Upper lobe of left lung (tissue), 6 donors: ENCODE measurements at regions not wholly inside any gene's neighbourhood (a gene's known extent, or its start where the extent isn't known, plus 50 kb on each side); places are given as distances from the start of the nearest gene placed in this dataset.

Source experiments
- ATAC-seq, 2 donors: fragments of 200-7000 bp; cut with Tn5 transposase; one replicate each; pipeline ENCODE4 v1.9.1; 2022; ENCODE audit warnings: mild to moderate bottlenecking in 2 of 2, moderate library complexity in 2 of 2; ENCODE audit not compliant: low FRiP score in 2 of 2
- DNase-seq, 2 donors: peaks; one replicate each; pipeline ENCODE4 v3.0.0-alpha.2; 2019 to 2020
- H3K27ac ChIP-seq, 4 donors: fragments of 200-600 bp; sonication (generic); one replicate each; pipeline ENCODE4 v1.5.1; 2016 to 2019
- H3K27me3 ChIP-seq, 4 donors: fragments of 200-600 bp; sonication (generic); one replicate each; pipeline ENCODE4 v1.5.1; 2017 to 2019
- H3K36me3 ChIP-seq, 4 donors: fragments of 200-600 bp; sonication (generic); one replicate each; pipeline ENCODE4 v1.5.1; 2016 to 2019
- H3K4me1 ChIP-seq, 4 donors: fragments of 200-600 bp; sonication (generic); one replicate each; pipeline ENCODE4 v1.5.1; 2018 to 2019
- H3K4me3 ChIP-seq, 4 donors: fragments of 200-600 bp; sonication (generic); one replicate each; pipeline ENCODE4 v1.5.1; 2017 to 2019; ENCODE audit warnings: mild to moderate bottlenecking in 2 of 4, moderate library complexity in 1 of 4
- H3K9me3 ChIP-seq, 4 donors: fragments of 200-600 bp; sonication (generic); one replicate each; pipeline ENCODE4 v1.5.1; 2018 to 2019
- CTCF ChIP-seq, 6 experiments: fragments of 450-650 bp in 4 of 6; fragments of 200-600 bp in 2 of 6; sonication (generic) in 2 of 6; IDR thresholded peaks; one replicate each; pipeline ENCODE4 v1.5.1; 2016 to 2019; ENCODE audit warnings: antibody characterized with exemption in 6 of 6
- EP300 ChIP-seq, 4 donors: sonication (generic); formaldehyde crosslinking; IDR thresholded peaks; one replicate each; pipeline ENCODE4 v1.5.1; 2017; ENCODE audit warnings: antibody characterized with exemption in 4 of 4, control low read depth in 2 of 4
- POLR2A ChIP-seq, 4 donors: fragments of 450-650 bp; IDR thresholded peaks; one replicate each; pipeline ENCODE4 v1.5.1; 2016 to 2017; ENCODE audit warnings: antibody characterized with exemption in 4 of 4, mild to moderate bottlenecking in 2 of 4
- POLR2AphosphoS5 ChIP-seq, 2 donors: sonication (generic); formaldehyde crosslinking; IDR thresholded peaks; one replicate each; pipeline ENCODE4 v1.5.1; 2017; ENCODE audit warnings: antibody characterized with exemption in 2 of 2
- WGBS, 2 donors: methylation state at CpG; one replicate each; pipeline ENCODE4 v1.1.5; 2017 to 2018; 5-methylcytosine and 5-hydroxymethylcytosine counted together
- donor health status: DM: no; HTN: no; CAD: no; lungs with moderate emphysema.
- donor health status: DM: no; HTN: yes; CAD: no; lungs with severe emphysema.

- Histone ChIP-seq H3K36me3 (no peaks in the 10 kb centered on the region), H3K4me1 (no peaks in the 10 kb centered on the region), H3K27ac (no peak overlapping the region), H3K4me3 (no peak overlapping the region), H3K27me3 (no peaks in the 10 kb centered on the region), H3K9me3 (no peaks in the 10 kb centered on the region)
- no peak for TF ChIP-seq POLR2A (IDR thresholded peaks at IDR 0.05)
- TF ChIP-seq EP300 (IDR thresholded peaks at IDR 0.05): no peak
- TF ChIP-seq CTCF (IDR thresholded peaks at IDR 0.05): no peak
- TF ChIP-seq POLR2AphosphoS5 (IDR thresholded peaks at IDR 0.05): no peak
- DNase-seq (no peak), ATAC-seq (no peak)
- 70 to 79% methylated on average over 1 of the region's 1 CpG for WGBS, 2 donors
These were observed 329.7 kb upstream of the NREP start for GRCh38 chr5:112086740-112087139.

DNA sequence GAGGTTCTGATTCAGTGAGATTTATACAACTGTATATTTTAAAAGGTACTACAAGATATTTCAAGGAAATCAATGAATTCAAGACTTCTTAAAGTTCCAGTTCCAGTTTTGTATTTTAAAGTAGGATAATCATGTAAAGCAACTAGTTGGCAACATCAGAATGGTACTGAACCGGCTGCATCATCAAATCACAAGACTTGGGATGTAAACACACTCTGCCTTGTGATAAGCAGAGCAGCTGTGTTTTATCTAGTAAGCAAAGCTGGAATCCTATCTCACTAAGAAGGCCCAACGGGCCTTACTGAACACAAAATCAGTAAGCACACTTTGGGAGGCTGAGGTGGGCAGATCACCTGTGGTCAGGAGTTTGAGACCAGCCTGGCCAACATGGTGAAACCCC is 327.2 kb upstream of the NREP start:
- DNase-seq: no peak
- Histone ChIP-seq H3K36me3 (no peaks in the 10 kb centered on the region), H3K9me3 (no peaks in the 10 kb centered on the region), H3K4me3 (no peak overlapping the region), H3K27ac (no peak overlapping the region), H3K27me3 (no peaks in the 10 kb centered on the region), H3K4me1 (no peaks in the 10 kb centered on the region)
- no peak for ATAC-seq
- 43 to 66% methylated on average over 2 of the region's 2 CpGs for WGBS, 2 donors
- TF ChIP-seq POLR2AphosphoS5 (IDR thresholded peaks at IDR 0.05) (no peak), CTCF (IDR thresholded peaks at IDR 0.05) (no peak)

GRCh38 chr5:112083623-112084022 is 326.6 kb upstream of the NREP start:
- no peak for ATAC-seq
- Histone ChIP-seq H3K4me1 (no peaks in the 10 kb centered on the region), H3K9me3 (no peaks in the 10 kb centered on the region), H3K27me3 (no peaks in the 10 kb centered on the region), H3K4me3 (no peak overlapping the region), H3K27ac (no peak overlapping the region), H3K36me3 (no peaks in the 10 kb centered on the region)
- no peak for DNase-seq
- WGBS, 2 donors: 92 to 96% methylated on average over 4 of the region's 4 CpGs
- TF ChIP-seq EP300 (IDR thresholded peaks at IDR 0.05) (no peak), CTCF (IDR thresholded peaks at IDR 0.05) (no peak), POLR2AphosphoS5 (IDR thresholded peaks at IDR 0.05) (no peak), POLR2A (IDR thresholded peaks at IDR 0.05) (no peak)

DNA sequence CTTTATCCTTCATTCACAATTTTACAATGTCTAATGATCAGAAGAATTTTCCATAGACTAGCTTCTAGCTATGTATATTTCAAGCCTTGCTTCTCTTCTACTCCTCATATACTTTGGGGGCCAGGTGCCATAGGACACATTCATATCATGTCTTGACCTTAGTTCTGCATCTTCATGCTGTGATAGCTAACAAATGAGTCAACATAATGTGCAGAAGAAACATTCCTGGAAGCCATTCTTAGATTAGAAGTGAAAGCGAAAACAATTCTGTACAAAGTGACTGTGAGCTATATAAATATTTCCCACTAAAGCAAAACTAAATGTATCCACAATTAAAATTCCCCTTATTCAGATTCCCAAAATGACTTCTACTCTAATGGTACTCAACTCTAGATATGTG is 320.2 kb upstream of the NREP start:
- TF ChIP-seq EP300 (IDR thresholded peaks at IDR 0.05): no peak
- no peak for TF ChIP-seq POLR2A (IDR thresholded peaks at IDR 0.05)
- no peak for TF ChIP-seq POLR2AphosphoS5 (IDR thresholded peaks at IDR 0.05)
- TF ChIP-seq CTCF (IDR thresholded peaks at IDR 0.05): no peak
- Histone ChIP-seq H3K4me1 (no peaks in the 10 kb centered on the region), H3K27me3 (no peaks in the 10 kb centered on the region), H3K9me3 (no peaks in the 10 kb centered on the region), H3K4me3 (no peak overlapping the region), H3K36me3 (no peaks in the 10 kb centered on the region), H3K27ac (no peak overlapping the region)
- no peak for DNase-seq
- ATAC-seq: no peak
- 79 to 86% methylated on average over 1 of the region's 1 CpG for WGBS, 2 donors

- H3K4me1 ChIP-seq: no peaks in the 10 kb centered on the region
- no peaks in the 10 kb centered on the region for H3K36me3 ChIP-seq
- no peak overlapping the region for H3K4me3 ChIP-seq
- no peaks in the 10 kb centered on the region for H3K27me3 ChIP-seq
- ATAC-seq (no peak), DNase-seq (no peak)
- TF ChIP-seq POLR2AphosphoS5 (IDR thresholded peaks at IDR 0.05): no peak
- TF ChIP-seq CTCF (IDR thresholded peaks at IDR 0.05): no peak
- TF ChIP-seq EP300 (IDR thresholded peaks at IDR 0.05): no peak
- TF ChIP-seq POLR2A (IDR thresholded peaks at IDR 0.05): no peak
- no peak overlapping the region for H3K27ac ChIP-seq
- WGBS, 2 donors: 82 to 94% methylated on average over 1 of the region's 1 CpG
- H3K9me3 ChIP-seq: no peaks in the 10 kb centered on the region
These were observed 313.0 kb upstream of the NREP start for GRCh38 chr5:112070022-112070421.
